Heart right ventricle (tissue), 16 donors: ENCODE measurements at regions not wholly inside any gene's neighbourhood (a gene's known extent, or its start where the extent isn't known, plus 50 kb on each side); places are given as distances from the start of the nearest gene placed in this dataset.

Source experiments
- ATAC-seq, 8 donors: fragments of 200-7000 bp; cut with Tn5 transposase; one replicate each; pipeline ENCODE4 v1.9.1; 2020; ENCODE audit warnings: mild to moderate bottlenecking in 8 of 8, moderate library complexity in 8 of 8, moderate number of reproducible peaks in 1 of 8
- DNase-seq, 2 donors: peaks; one replicate each; pipeline ENCODE4 v3.0.0-alpha.2; 2020
- H3K27ac ChIP-seq, 10 donors: fragments of 200-600 bp; sonication (generic) in 2 of 10; one replicate each; pipeline versions ENCODE4 v1.5.0 to v1.8.0; 2020 to 2022; ENCODE audit warnings: mild to moderate bottlenecking in 3 of 10
- H3K27me3 ChIP-seq, 7 donors: fragments of 200-600 bp; one replicate each; pipeline ENCODE4 v1.8.0; 2021 to 2022; ENCODE audit warnings: mild to moderate bottlenecking in 2 of 7
- H3K36me3 ChIP-seq, 9 donors: fragments of 200-600 bp; sonication (generic) in 1 of 9; one replicate each; pipeline versions ENCODE4 v1.5.0 to v1.8.0; 2020 to 2022; ENCODE audit warnings: mild to moderate bottlenecking in 2 of 9
- H3K4me1 ChIP-seq, 9 donors: fragments of 200-600 bp; sonication (generic) in 1 of 9; one replicate each; pipeline versions ENCODE4 v1.5.0 to v1.8.0; 2020 to 2022; ENCODE audit warnings: mild to moderate bottlenecking in 4 of 9
- H3K4me3 ChIP-seq, 10 donors: fragments of 200-600 bp; sonication (generic) in 2 of 10; one replicate each; pipeline versions ENCODE4 v1.5.0 to v1.8.0; 2020 to 2022; ENCODE audit warnings: mild to moderate bottlenecking in 7 of 10, moderate library complexity in 2 of 10
- H3K9me3 ChIP-seq, 11 donors: fragments of 200-600 bp in 10 of 11; sonication (generic) in 2 of 11; one replicate each; pipeline versions ENCODE4 v1.5.0 to v1.8.0; 2013 to 2022; ENCODE audit warnings: mild to moderate bottlenecking in 2 of 11, control low read depth in 1 of 11, moderate library complexity in 1 of 11
- CTCF ChIP-seq, 9 donors: fragments of 200-600 bp; sonication (generic) in 2 of 9; IDR thresholded peaks; one replicate each; pipeline versions ENCODE4 v1.5.0 to v1.8.0; 2021 to 2022; ENCODE audit warnings: antibody characterized with exemption in 9 of 9, mild to moderate bottlenecking in 5 of 9, moderate library complexity in 1 of 9
- WGBS, 2 donors: extraction: QIAGEN DNeasy Blood & Tissue Kit; methylation state at CpG; one replicate each; pipeline ENCODE4 v1.1.7; 2013; ENCODE audit warnings: inconsistent platforms in 1 of 2; 5-methylcytosine and 5-hydroxymethylcytosine counted together
- intact Hi-C, 10 donors: fragments of 100-400 bp; cut with DNase I; formaldehyde crosslinking; loops; one replicate each; pipeline versions ENCODE4 v1.11.1 to v1.14.2; 2022
- donor health status: Arrhythmogenic right ventricular cardiomyopathy.
- donor health status: ischemic (EF 13 %, LVEDD 7.1; RV severe dilation, severe dysfunction).
- donor health status: healthy with polysubstance abuse.
- donor health status: DM: no; HTN: yes; CAD: no.
- donor health status: DM: no; HTN: no; CAD: no.
- donor health status: ischemic (EF 25% LVEDD 6.9; RV normal size, moderate dysfunction).
- donor health status: ischemic (EF 25% LVEDD 5.7; RV mildly dilated, moderate dysfunction).
- donor health status: healthy.
- donor health status: DM: yes; HTN: yes; CAD: no.
- donor health status: Ischemic cardiomyopathy.
- donor health status: ischemic (EF 35%, LVEDD 5.7; RV mildly dilated, moderate dysfunction).
- donor health status: nonischemic (EF 11% LVEDD 7.7; RV severe dilation, severe dysfunction).
- donor health status: DM: yes; HTN: yes; CAD: no.
- donor health status: PGD.
- donor health status: ischemic (EF 29% LVEDD 5.4; RV normal size, mild dysfunction).
- donor health status: nonischemic (EF 23%, LVEDD 6.1; RV moderate dilation, normal function).

DNA sequence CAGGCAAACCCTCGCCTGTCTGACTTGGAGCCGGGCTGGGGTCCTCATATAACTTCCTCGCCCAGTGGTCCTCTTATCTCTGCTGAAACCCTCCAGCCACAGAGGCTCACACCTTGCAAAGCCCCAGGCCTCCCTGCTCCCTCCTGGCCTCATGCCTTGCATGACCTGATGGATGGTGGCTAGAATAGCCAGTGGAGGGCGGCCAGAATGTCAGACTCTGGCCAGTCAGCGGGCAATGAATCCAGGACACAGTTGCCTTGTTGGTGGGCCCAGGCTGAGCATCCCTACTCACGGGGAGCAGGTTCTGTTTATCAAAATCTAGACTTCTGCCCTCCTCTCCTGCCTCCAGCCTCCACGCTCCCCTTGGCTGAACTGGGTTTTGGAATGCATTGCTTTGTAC is 69.1 kb upstream of the WNT11 start:
- H3K27me3 ChIP-seq = no peaks in the 10 kb centered on the region
- H3K27ac ChIP-seq = no peak overlapping the region
- H3K36me3 ChIP-seq = no peaks in the 10 kb centered on the region
- no peak for ATAC-seq
- 88 to 96% methylated on average over 7 of the region's 7 CpGs for WGBS, 2 donors
- no peak for DNase-seq
- peaks cover 0 to under 1% (median 0%) of the 10 kb centered on the region in 9 donors for H3K4me1 ChIP-seq
- intact Hi-C loops = no loop called here
- no peak overlapping the region for H3K4me3 ChIP-seq
- H3K9me3 ChIP-seq = peaks cover 0 to 19% (median 9%) of the 10 kb centered on the region in 11 donors
- TF ChIP-seq CTCF (IDR thresholded peaks at IDR 0.05) = no peak

- no peak for ATAC-seq
- intact Hi-C loops = no loop called here
- no peaks in the 10 kb centered on the region for H3K27me3 ChIP-seq
- H3K4me3 ChIP-seq = no peak overlapping the region
- TF ChIP-seq CTCF (IDR thresholded peaks at IDR 0.05) = no peak
- H3K9me3 ChIP-seq = peaks cover 0 to 19% (median 9%) of the 10 kb centered on the region in 11 donors
- WGBS, 2 donors = 81 to 84% methylated on average over 9 of the region's 9 CpGs
- DNase-seq = no peak
- H3K4me1 ChIP-seq = peaks cover 0 to 14% (median 1%) of the 10 kb centered on the region in 9 donors
- no peak overlapping the region for H3K27ac ChIP-seq
- H3K36me3 ChIP-seq = no peaks in the 10 kb centered on the region
Measured at GRCh38 chr11:76271068-76271467, 64.8 kb upstream of the WNT11 start.

GRCh38 chr11:76270389-76270788 is 64.1 kb upstream of the WNT11 start:
- Histone ChIP-seq H3K27ac (peak overlapping the region in 6 of 10 donors; percentile 14 to 69 (median 37)), H3K4me1 (peaks cover 0 to 19% (median 8%) of the 10 kb centered on the region in 9 donors), H3K9me3 (peaks cover 0 to 19% (median 9%) of the 10 kb centered on the region in 11 donors), H3K36me3 (no peaks in the 10 kb centered on the region), H3K27me3 (no peaks in the 10 kb centered on the region), H3K4me3 (no peak overlapping the region)
- TF ChIP-seq CTCF (IDR thresholded peaks at IDR 0.05) = no peak
- intact Hi-C loops = no loop called here
- DNase-seq (no peak), ATAC-seq (peak in 3 of 8 donors; percentile 28 to 71 (median 50))
- WGBS, 2 donors = 29 to 67% methylated on average over 1 of the region's 1 CpG

DNA sequence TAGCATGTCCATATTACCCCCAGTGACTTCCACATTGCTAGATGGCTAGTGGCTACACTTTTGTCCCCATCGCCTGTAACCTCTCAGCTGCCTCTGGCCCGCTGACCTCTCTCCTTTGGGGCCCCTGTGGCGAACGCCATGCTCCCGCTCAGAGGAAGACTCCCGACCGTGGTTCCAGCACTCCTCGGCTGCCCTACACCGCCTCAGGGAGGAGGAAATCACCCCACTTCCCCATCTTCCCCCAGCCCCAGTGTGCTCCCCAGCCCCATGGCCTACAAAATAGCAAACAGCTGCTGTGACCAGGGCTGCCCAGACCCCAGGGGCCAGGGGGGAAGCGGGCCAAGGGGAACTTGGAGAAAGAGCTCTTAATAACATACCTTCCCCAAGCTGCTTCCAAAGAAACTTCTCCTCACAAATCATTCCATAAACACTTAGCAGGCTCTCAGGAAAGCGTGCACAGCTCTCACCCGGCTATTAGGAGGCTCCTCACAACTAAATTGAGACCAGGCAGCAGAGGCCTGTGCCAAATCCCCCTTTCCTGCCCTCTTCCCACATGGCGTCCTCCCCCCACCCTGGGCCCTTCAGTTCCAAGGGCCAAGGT is 63.5 kb upstream of the WNT11 start:
- peaks cover 0 to 22% (median 8%) of the 10 kb centered on the region in 9 donors for H3K4me1 ChIP-seq
- peaks cover 0 to 14% (median 6%) of the 10 kb centered on the region in 11 donors for H3K9me3 ChIP-seq
- no peak for TF ChIP-seq CTCF (IDR thresholded peaks at IDR 0.05)
- WGBS, 2 donors = 81 to 86% methylated on average over 13 of the region's 13 CpGs
- H3K36me3 ChIP-seq = no peaks in the 10 kb centered on the region
- intact Hi-C loops = no loop called here
- H3K27me3 ChIP-seq = no peaks in the 10 kb centered on the region
- peak overlapping the region in 6 of 10 donors; percentile 14 to 69 (median 37) for H3K27ac ChIP-seq
- DNase-seq (peak in 1 of 2 donors; percentile 39), ATAC-seq (peak in 2 of 8 donors; percentile 5 to 35)
- no peak overlapping the region for H3K4me3 ChIP-seq
